Neuronal stem cell (in vitro differentiated cells): ENCODE measurements at regions not wholly inside any gene's neighbourhood (a gene's known extent, or its start where the extent isn't known, plus 50 kb on each side); places are given as distances from the start of the nearest gene placed in this dataset.

Experiments used
- DNase-seq: peaks from one replicate; pipeline ENCODE4 v3.0.0-alpha.2; 2013; ENCODE audit warnings: low spot score
- H2AFZ ChIP-seq: one replicate; pipeline ENCODE4 v1.6.1; 2013; ENCODE audit warnings: mild to moderate bottlenecking, low read length, inconsistent platforms
- H2AK5ac ChIP-seq: 2 replicates; pipeline ENCODE4 v1.6.1; 2013; ENCODE audit warnings: low read depth, mild to moderate bottlenecking, inconsistent platforms, low read length, moderate library complexity, mixed read lengths
- H2BK120ac ChIP-seq: 2 replicates; pipeline ENCODE4 v1.6.1; 2013; ENCODE audit warnings: low read depth, mild to moderate bottlenecking, inconsistent platforms, low read length, moderate library complexity, mixed read lengths
- H2BK12ac ChIP-seq: one replicate; pipeline ENCODE4 v1.6.1; 2013; ENCODE audit warnings: low read length, inconsistent platforms
- H2BK15ac ChIP-seq: 2 replicates; pipeline ENCODE4 v1.6.1; 2013; ENCODE audit warnings: mild to moderate bottlenecking, low read length, inconsistent platforms, mixed read lengths
- H2BK5ac ChIP-seq: one replicate; pipeline ENCODE4 v1.6.1; 2013; ENCODE audit warnings: inconsistent platforms, mild to moderate bottlenecking, low read length, moderate library complexity
- H3K14ac ChIP-seq: one replicate; pipeline ENCODE4 v1.6.1; 2013; ENCODE audit warnings: low read length, inconsistent platforms
- H3K18ac ChIP-seq: 2 replicates; pipeline ENCODE4 v1.6.1; 2013; ENCODE audit warnings: low read length, inconsistent platforms
- H3K23ac ChIP-seq: 2 replicates; pipeline ENCODE4 v1.6.1; 2013; ENCODE audit warnings: low read depth, mild to moderate bottlenecking, mixed read lengths, low read length, inconsistent platforms; ENCODE audit not compliant: poor library complexity
- H3K27ac ChIP-seq: replicated peaks from 3 replicates; pipeline ENCODE4 v1.5.1; 2013; ENCODE audit warnings: low read length, inconsistent platforms
- H3K27me3 ChIP-seq, 3 experiments: 2 replicates each; pipeline ENCODE4 v1.6.1; 2013; ENCODE audit warnings: low read length in 3 of 3, mild to moderate bottlenecking in 2 of 3, inconsistent platforms in 1 of 3, low read depth in 1 of 3, mixed read lengths in 1 of 3, moderate library complexity in 1 of 3; ENCODE audit not compliant: control insufficient read depth in 3 of 3, insufficient read depth in 3 of 3
- H3K36me3 ChIP-seq, 2 donors: replicated peaks in 1 of 2; 2 replicates each; pipeline ENCODE4 v1.6.1; 2013; ENCODE audit warnings: low read length in 2 of 2; ENCODE audit not compliant: control insufficient read depth in 2 of 2, insufficient read depth in 2 of 2
- H3K4ac ChIP-seq: 2 replicates; pipeline ENCODE4 v1.6.1; 2013; ENCODE audit warnings: inconsistent platforms, mild to moderate bottlenecking, low read length, moderate library complexity
- H3K4me1 ChIP-seq, 2 donors: 1 replicate in 1 of 2; 2 replicates in 1 of 2; pipeline ENCODE4 v1.6.1; 2013; ENCODE audit warnings: low read length in 2 of 2, low read depth in 1 of 2; ENCODE audit not compliant: control insufficient read depth in 2 of 2, insufficient read depth in 1 of 2
- H3K4me2 ChIP-seq: one replicate; pipeline ENCODE4 v1.6.1; 2013; ENCODE audit warnings: mild to moderate bottlenecking, low read length, inconsistent platforms; ENCODE audit not compliant: insufficient read depth, poor library complexity, severe bottlenecking
- H3K4me3 ChIP-seq, 2 donors: 2 replicates each; pipeline ENCODE4 v1.5.1; 2013; ENCODE audit warnings: low read length in 2 of 2, mild to moderate bottlenecking in 2 of 2, inconsistent platforms in 1 of 2, moderate library complexity in 1 of 2
- H3K79me1 ChIP-seq: one replicate; pipeline ENCODE4 v1.6.1; 2013; ENCODE audit warnings: low read depth, mild to moderate bottlenecking, inconsistent platforms, low read length, moderate library complexity
- H3K9ac ChIP-seq: one replicate; pipeline ENCODE4 v1.6.1; 2013; ENCODE audit warnings: mild to moderate bottlenecking, low read depth, low read length, inconsistent platforms; ENCODE audit not compliant: poor library complexity
- H3K9me3 ChIP-seq, 2 donors: replicated peaks in 1 of 2; 2 replicates each; pipeline versions ENCODE3 to v1.6.1; 2013; ENCODE audit warnings: low read length in 2 of 2, mild to moderate bottlenecking in 2 of 2, inconsistent platforms in 1 of 2, low read depth in 1 of 2, mixed read lengths in 1 of 2, moderate library complexity in 1 of 2; ENCODE audit not compliant: control insufficient read depth in 2 of 2, insufficient read depth in 1 of 2
- H4K8ac ChIP-seq: one replicate; pipeline ENCODE4 v1.6.1; 2013; ENCODE audit warnings: low read depth, mild to moderate bottlenecking, inconsistent platforms, low read length, moderate library complexity
- H4K91ac ChIP-seq: one replicate; pipeline ENCODE4 v1.6.1; 2013; ENCODE audit warnings: low read length, low read depth, mild to moderate bottlenecking, inconsistent platforms; ENCODE audit not compliant: poor library complexity
- WGBS, 2 donors: extraction: QIAGEN DNeasy Blood & Tissue Kit; methylation state at CpG; one replicate each; pipeline ENCODE4 v1.1.7; 2013; ENCODE audit warnings: missing lambda C conversion rate in 2 of 2, mixed read lengths in 1 of 2; ENCODE audit not compliant: insufficient read length in 2 of 2, insufficient replicate concordance in 1 of 2; ENCODE audit errors: extremely low coverage in 2 of 2; 5-methylcytosine and 5-hydroxymethylcytosine counted together

- H3K14ac ChIP-seq: no peak overlapping the region
- H3K9me3 ChIP-seq: peaks cover 0 to 12% of the 10 kb centered on the region in 2 donors
- peaks cover 0 to 5% (median 5%) of the 10 kb centered on the region in 3 experiments for H3K27me3 ChIP-seq
- no peak overlapping the region for H3K9ac ChIP-seq
- no peak overlapping the region for H2BK5ac ChIP-seq
- DNase-seq: no peak
- WGBS, 2 donors: no CpG with 5 or more reads among the region's 11 CpGs
- no peak overlapping the region for H3K4me3 ChIP-seq
- H2BK12ac ChIP-seq: no peak overlapping the region
- H2BK15ac ChIP-seq: peak overlapping the region; percentile 50
- no peaks in the 10 kb centered on the region for H3K36me3 ChIP-seq
- no peak overlapping the region for H3K23ac ChIP-seq
- no peaks in the 10 kb centered on the region for H3K79me1 ChIP-seq
- peaks cover 4 to 5% of the 10 kb centered on the region in 2 donors for H3K4me1 ChIP-seq
- H4K91ac ChIP-seq: no peak overlapping the region
- H2AK5ac ChIP-seq: peak overlapping the region; percentile 60
- no peak overlapping the region for H3K4me2 ChIP-seq
- H4K8ac ChIP-seq: no peak overlapping the region
- no peak overlapping the region for H2AFZ ChIP-seq
- no peak overlapping the region for H3K18ac ChIP-seq
- no peak overlapping the region for H3K4ac ChIP-seq
- no peak overlapping the region for H3K27ac ChIP-seq
- no peak overlapping the region for H2BK120ac ChIP-seq
Observed at GRCh38 chr4:7132249-7132648, 60.1 kb upstream of the SORCS2 start.

GRCh38 chr4:7131498-7132031, 60.8 kb upstream of the SORCS2 start:
- H3K4ac ChIP-seq: no peak overlapping the region
- H3K4me3 ChIP-seq: peak overlapping the region in 1 of 2 donors; percentile 48
- peaks cover 0 to 7% (median 5%) of the 10 kb centered on the region in 3 experiments for H3K27me3 ChIP-seq

GRCh38 chr4:7130621-7131211, 61.6 kb upstream of the SORCS2 start:
- Histone ChIP-seq H3K4me1 (peaks cover 2 to 4% of the 10 kb centered on the region in 2 donors), H2BK15ac (peak overlapping the region; percentile 65), H3K9ac (peak overlapping the region; percentile 64), H2AK5ac (peak overlapping the region; percentile 51), H3K4me2 (no peak overlapping the region), H4K8ac (no peak overlapping the region), H3K27me3 (peaks cover 0 to 7% (median 5%) of the 10 kb centered on the region in 3 experiments), H2BK120ac (no peak overlapping the region), H3K4ac (no peak overlapping the region), H3K18ac (peak overlapping the region; percentile 62), H3K27ac (no peak overlapping the region), H2BK5ac (no peak overlapping the region), H4K91ac (no peak overlapping the region), H3K79me1 (no peaks in the 10 kb centered on the region), H2BK12ac (no peak overlapping the region), H3K14ac (peak overlapping the region; percentile 43), H3K9me3 (peaks cover 0 to 12% of the 10 kb centered on the region in 2 donors), H2AFZ (no peak overlapping the region), H3K23ac (peak overlapping the region; percentile 35), H3K36me3 (no peaks in the 10 kb centered on the region), H3K4me3 (peak overlapping the region in 1 of 2 donors; percentile 55)
- WGBS, 2 donors: 100% methylated on average over 2 to 5 of the region's 5 CpGs
- DNase-seq: no peak

More at GRCh38 chr4:7131498-7132031, 60.8 kb upstream of the SORCS2 start:
- no peak overlapping the region for H2BK120ac ChIP-seq
- no peaks in the 10 kb centered on the region for H3K36me3 ChIP-seq
- H2BK15ac ChIP-seq: peak overlapping the region; percentile 50
- no peak overlapping the region for H3K14ac ChIP-seq
- peaks cover 0 to 12% of the 10 kb centered on the region in 2 donors for H3K9me3 ChIP-seq
- no peak overlapping the region for H2BK5ac ChIP-seq
- peaks cover 4 to 5% of the 10 kb centered on the region in 2 donors for H3K4me1 ChIP-seq
- peak overlapping the region; percentile 77 for H4K8ac ChIP-seq
- H3K23ac ChIP-seq: no peak overlapping the region
- H2AFZ ChIP-seq: no peak overlapping the region
- no peaks in the 10 kb centered on the region for H3K79me1 ChIP-seq
- H4K91ac ChIP-seq: peak overlapping the region; percentile 40
- no peak overlapping the region for H3K9ac ChIP-seq
- 100% methylated on average over 1 to 3 of the region's 3 CpGs for WGBS, 2 donors
- H2AK5ac ChIP-seq: no peak overlapping the region
- no peak overlapping the region for H2BK12ac ChIP-seq
- DNase-seq: no peak
- H3K18ac ChIP-seq: peak overlapping the region; percentile 11
- no peak overlapping the region for H3K4me2 ChIP-seq
- no peak overlapping the region for H3K27ac ChIP-seq

- H2BK15ac ChIP-seq: peak overlapping the region; percentile 65
- no peak for DNase-seq
- H2BK12ac ChIP-seq: peak overlapping the region; percentile 23
- no peaks in the 10 kb centered on the region for H3K36me3 ChIP-seq
- H4K91ac ChIP-seq: peak overlapping the region; percentile 20
- H3K4ac ChIP-seq: no peak overlapping the region
- peak overlapping the region in 1 of 2 donors; percentile 55 for H3K4me3 ChIP-seq
- WGBS, 2 donors: no CpG with 5 or more reads among the region's 28 CpGs
- no peak overlapping the region for H3K27ac ChIP-seq
- peaks cover 0 to 8% (median 5%) of the 10 kb centered on the region in 3 experiments for H3K27me3 ChIP-seq
- H3K9me3 ChIP-seq: peaks cover 0 to 12% of the 10 kb centered on the region in 2 donors
- H3K4me1 ChIP-seq: peaks cover 0 to 6% of the 10 kb centered on the region in 2 donors
- no peak overlapping the region for H3K4me2 ChIP-seq
- peak overlapping the region; percentile 84 for H3K18ac ChIP-seq
- H2BK120ac ChIP-seq: no peak overlapping the region
- H3K9ac ChIP-seq: peak overlapping the region; percentile 64
- H2AFZ ChIP-seq: no peak overlapping the region
- no peak overlapping the region for H2BK5ac ChIP-seq
- peak overlapping the region; percentile 51 for H2AK5ac ChIP-seq
- H3K14ac ChIP-seq: no peak overlapping the region
- H3K23ac ChIP-seq: peak overlapping the region; percentile 35
- no peak overlapping the region for H4K8ac ChIP-seq
- H3K79me1 ChIP-seq: no peaks in the 10 kb centered on the region
Observed at GRCh38 chr4:7129871-7130620, 62.2 kb upstream of the GRPEL1 start.
